NCI-H69 (cell line): ENCODE measurements at regions not wholly inside any gene's neighbourhood (a gene's known extent, or its start where the extent isn't known, plus 50 kb on each side); places are given as distances from the start of the nearest gene placed in this dataset.
"Not testable (repeated sequence)": the region's sequence is repeated elsewhere in the genome, so short reads cannot be mapped to it uniquely, and the experiment has no call there.

Source experiments
- DNase-seq: peaks from one replicate; lab custom pipeline; 2025; lab: John Stamatoyannopoulos, UW

DNA sequence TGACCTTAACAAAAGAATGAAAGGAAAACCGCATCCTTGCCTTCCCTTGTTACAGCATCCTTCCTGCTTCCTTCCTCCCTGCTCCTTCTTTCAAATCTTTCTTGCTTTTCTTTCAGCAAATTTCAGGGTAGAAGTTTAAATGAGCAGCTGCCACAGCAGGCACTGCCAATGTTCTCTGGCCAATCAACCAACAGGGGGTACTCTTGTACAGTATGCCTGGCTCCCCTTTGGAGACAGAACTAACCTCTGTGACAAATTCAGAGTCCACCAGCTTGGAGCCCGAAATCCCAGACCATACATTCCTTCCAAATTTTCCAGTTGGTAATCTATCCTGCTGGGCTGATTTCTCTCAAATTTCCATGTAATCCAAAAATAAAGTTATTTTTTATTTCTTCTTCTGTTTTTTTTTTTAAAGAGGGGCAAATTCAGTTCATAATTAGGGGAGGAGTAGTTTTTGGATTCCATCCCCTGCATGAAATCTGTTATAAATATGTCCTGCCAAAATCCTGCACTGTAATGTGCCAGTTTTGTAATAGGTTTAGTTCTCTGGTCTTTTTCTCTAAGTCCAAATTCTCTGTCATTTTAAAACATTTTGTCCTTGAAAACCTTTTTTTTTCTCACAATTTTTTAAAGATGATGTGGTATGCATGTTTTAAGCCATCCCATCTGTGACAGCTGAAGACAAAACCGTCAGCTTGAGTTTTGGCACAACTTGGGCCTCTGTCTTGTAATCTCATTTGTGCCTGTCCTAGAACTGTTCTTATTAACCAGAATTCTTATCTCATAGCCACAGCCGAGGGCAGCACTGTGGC lies 610.0 kb upstream of the LMO3 start:
- peak; percentile 3 for DNase-seq

- no peak for DNase-seq
Measured at GRCh38 chr12:17214929-17215328, 609.0 kb upstream of the LMO3 start.

GRCh38 chr12:17206553-17206952 lies 600.6 kb upstream of the LMO3 start:
- no peak for DNase-seq

- no peak for DNase-seq
Measured at GRCh38 chr12:17204289-17205054, 598.5 kb upstream of the LMO3 start.

DNA sequence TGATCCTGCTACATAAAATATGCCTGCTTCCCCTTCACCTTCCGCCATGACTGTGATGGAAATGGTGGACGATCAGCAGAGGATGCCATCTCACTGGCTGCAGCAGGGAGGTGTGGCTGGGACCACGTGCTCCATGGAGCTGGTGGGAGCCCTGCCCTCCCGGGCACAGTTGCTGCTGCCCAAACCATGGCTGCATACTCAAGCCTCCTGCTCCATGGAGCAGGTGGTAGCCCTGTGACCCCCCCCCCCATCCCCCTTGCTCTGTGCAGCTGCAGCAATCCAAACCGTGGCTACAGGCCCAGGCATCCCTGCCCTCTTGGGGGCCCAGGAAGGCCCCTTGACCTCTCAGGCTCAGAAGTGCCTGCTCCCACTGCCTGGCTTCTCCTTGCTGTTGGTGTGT lies 597.5 kb upstream of the LMO3 start:
- DNase-seq = no peak

DNA sequence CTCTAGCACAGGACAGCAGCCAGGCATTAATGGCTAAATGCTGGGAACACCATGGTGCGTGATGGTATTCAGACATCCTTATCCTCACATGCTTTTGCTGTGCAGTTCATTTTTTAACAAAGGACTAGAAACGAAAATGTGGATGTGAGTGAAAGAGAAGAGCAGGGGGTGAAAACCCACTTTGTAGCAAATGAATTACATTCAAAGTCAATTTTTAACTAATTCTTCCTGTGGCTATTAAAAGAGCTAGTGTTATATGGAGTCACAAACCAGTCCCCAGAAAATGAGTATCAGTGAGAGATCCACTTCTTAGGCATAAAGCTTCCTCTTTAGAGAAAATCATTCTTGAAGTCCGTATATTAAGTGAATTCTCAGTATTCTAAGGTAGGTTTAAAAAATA lies 592.0 kb upstream of the LMO3 start:
- DNase-seq = no peak

- DNase-seq = peak; percentile 2
Measured at GRCh38 chr12:17192721-17193120, 586.8 kb upstream of the LMO3 start.

GRCh38 chr12:17169726-17170471 lies 563.9 kb upstream of the LMO3 start:
- no peak for DNase-seq

DNA sequence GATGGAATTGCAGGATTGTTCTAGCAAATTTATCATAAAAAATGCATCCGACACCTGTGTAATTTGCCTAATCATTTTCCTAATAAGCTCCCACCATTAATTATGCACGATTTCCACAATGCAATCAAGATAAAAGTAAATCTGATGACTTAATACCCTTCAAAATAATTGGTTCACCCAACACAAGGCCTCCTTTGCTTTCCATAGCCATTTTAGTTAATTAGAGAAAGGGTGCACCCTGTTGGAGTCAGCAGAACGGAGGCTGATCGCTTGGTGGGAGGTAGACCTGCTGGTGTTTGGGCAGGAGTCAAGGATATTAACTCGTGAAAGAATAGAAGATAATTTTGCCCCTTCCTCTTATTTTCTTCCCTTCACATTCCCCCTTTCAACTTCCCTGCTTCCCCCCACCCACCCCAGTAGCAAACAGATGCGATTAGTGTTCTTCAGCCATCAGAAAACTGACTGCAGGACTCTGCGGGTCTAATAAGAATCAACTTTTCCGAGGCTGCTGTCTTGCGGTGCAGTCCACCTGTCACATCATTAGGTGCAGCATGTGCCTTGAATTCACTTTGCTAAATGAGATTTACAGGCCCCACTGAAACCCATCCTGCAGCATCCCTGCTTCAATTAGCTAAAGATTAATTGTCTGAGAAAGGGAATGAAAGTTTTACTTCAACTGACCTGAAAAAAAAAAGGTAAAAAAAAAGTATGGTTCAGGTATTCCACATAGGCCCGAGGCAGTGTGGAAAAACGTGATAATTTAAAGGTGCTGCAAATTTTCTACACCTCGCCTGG lies 553.7 kb upstream of the LMO3 start:
- DNase-seq = peak; percentile 38

DNA sequence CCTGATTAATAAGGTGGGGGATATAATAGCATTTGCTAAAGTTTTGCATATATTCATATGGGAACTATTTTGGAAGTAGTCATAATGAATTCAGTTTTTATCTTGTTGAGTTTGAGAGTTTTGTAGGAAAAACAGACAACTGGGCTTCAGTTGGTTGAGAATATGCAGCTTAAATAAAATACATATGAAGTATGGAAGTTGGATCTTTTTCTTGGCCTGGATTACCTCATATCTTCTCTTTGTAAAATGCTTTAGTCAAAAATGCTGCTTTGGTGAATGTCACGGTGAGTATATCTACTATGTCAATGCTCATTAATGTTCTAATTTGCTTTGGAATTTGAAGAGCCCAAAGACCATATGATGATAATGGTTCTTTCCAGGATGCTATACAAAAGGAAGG lies 552.2 kb upstream of the LMO3 start:
- no peak for DNase-seq

GRCh38 chr12:17151917-17152316 lies 546.0 kb upstream of the LMO3 start:
- no peak for DNase-seq

GRCh38 chr12:17148706-17149105 lies 542.7 kb upstream of the LMO3 start:
- DNase-seq = peak; percentile 73

GRCh38 chr12:17142856-17143255 lies 536.9 kb upstream of the LMO3 start:
- DNase-seq = no peak

DNA sequence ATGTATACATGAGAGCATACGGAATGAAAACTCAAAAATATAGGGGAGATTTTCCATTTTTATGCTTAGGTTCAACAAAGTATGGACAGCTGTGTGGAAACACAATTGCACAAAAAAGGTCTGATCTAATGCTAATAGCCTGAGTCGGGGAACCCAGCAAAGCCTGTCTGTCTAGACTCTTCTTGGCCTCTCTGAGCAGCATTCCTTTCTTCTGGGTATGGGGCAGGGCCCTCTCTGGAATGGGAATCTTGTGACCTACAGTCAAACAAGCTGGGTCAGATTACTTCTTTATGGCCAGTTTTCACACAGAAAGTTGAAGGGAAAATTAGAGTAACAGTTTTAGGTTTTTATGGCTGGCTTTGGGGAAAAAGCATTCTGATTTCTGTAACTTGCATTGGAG lies 534.0 kb upstream of the LMO3 start:
- no peak for DNase-seq

DNA sequence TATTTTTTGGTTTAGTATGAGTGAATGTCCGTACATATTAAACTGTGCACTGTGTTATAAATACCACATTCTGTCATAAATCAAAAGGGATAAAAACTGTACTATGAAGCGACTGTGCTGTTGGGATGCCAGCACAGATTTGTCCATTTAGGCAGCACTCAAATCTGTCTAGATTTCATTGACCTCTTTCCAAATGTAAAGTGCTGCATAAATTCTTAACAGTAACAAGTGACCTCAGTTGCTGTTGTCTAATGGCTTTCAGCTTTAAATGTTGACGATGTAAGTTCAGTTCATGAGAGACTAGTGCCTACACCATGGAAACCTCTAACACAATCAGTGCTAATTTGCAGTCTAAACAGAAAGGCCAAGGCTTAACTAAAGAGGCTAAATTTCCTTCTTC lies 531.4 kb upstream of the LMO3 start:
- DNase-seq = no peak

GRCh38 chr12:17134315-17134714 lies 528.4 kb upstream of the LMO3 start:
- DNase-seq = no peak

- no peak for DNase-seq
Measured at GRCh38 chr12:17132336-17132735, 526.4 kb upstream of the LMO3 start.

DNA sequence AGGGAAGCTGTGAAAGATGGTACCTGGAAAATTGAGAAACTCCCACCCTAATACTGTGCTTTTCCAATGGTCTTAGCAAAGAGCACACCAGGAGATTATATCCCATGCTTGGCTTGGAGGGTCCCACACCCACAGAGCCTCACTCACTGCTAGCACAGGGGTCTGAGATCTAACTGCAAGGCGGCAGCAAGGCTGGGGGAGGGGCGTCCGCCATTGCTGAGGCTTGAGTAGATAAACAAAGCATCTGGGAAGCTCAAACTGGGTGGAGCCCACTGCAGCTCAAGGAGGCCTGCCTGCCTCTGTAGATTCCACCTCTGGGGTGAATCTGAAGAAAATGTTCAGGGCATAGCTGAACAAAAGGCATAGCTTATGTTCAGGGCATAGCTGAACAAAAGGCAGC lies 510.6 kb upstream of the LMO3 start:
- not testable (repeated sequence) for DNase-seq

DNA sequence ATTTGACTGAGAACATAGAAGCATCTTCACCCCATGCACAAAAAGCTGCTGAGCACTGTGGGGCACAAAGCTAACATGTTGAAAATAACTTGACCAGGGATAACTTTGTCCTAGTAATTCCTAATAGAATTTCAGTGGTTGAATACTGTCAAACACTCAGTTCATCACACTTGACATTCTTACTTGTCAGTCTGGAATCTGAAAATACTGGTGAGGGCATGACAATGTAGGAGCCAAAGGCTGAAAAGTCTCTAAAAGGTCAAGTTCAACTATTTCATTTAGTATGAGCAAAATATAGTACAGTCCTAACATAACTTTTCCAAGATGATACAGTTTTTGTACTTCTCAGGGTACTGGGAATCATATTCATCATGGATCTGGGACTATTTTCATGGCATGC lies 504.4 kb upstream of the LMO3 start:
- DNase-seq = no peak

DNA sequence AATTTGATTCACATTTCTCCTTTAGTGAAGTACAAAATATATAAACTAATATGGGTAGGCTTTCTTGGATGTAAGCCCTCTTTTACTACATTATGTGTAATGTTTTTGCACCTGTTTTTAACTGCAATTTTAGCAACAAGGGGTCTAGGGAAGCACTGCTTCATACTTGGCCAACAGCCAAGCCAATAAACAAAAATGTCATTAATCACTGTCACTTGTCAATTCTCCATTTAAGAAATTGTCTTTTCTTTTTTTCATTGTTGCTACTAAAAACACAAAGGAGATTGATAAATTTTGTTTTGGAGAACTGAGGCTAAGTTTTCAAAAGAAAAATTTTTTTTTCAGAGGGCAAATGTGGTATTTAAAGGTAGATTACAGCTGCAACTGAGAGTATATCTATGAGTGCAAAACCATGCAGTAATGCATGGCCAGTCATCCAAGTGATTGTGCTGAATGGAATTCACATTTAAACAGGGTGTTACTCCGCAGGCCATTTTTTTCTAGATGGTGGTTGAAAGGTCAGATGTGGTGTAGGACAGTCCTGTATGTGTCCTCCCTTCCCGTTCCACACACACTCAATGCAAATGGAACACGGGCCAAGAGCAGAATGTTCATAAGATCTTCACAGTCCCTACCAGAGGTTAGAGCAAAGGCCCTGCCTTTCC lies 503.0 kb upstream of the LMO3 start:
- DNase-seq = peak; percentile 78

GRCh38 chr12:17104801-17105200 lies 498.8 kb upstream of the LMO3 start:
- DNase-seq = no peak
